OCI-LY7 (cell line): ENCODE measurements at regions not wholly inside any gene's neighbourhood (a gene's known extent, or its start where the extent isn't known, plus 50 kb on each side); places are given as distances from the start of the nearest gene placed in this dataset.

Experiments used
- BruUV-seq: library from RNA; stranded (reverse); fragments of 400-500 nt; replicated peaks from 2 replicates; lab custom pipeline; 2021; lab: Mats Ljungman, UMichigan
- CTCF ChIA-PET: fragments of 300-600 bp; sonication (Branson Sonifier 250); formaldehyde crosslinking; loops from one replicate; lab custom pipeline; 2022; ENCODE audit warnings: antibody characterized with exemption; ENCODE audit not compliant: unreplicated experiment; lab: Charles Lee
- POLR2A ChIA-PET: fragments of 300-600 bp; sonication (Branson Sonifier 250); formaldehyde crosslinking; loops from one replicate; lab custom pipeline; 2022; ENCODE audit warnings: antibody characterized with exemption; lab: Charles Lee
- DNase-seq: peaks from one replicate; pipeline ENCODE4 v3.0.0-alpha.2; 2015; ENCODE audit warnings: low spot score
- H2AFZ ChIP-seq: fragments of 200-600 bp; sonication (generic), shearing (Covaris generic); 2 replicates; pipeline ENCODE4 v1.6.1; 2014; ENCODE audit warnings: mild to moderate bottlenecking, antibody characterized with exemption, low read length, moderate library complexity
- H3K27ac ChIP-seq: fragments of 200-600 bp; sonication (generic); 2 replicates; pipeline ENCODE4 v1.5.1; 2014; ENCODE audit warnings: mixed run types, low read depth, mild to moderate bottlenecking, moderate library complexity, low read length, inconsistent platforms; ENCODE audit not compliant: poor library complexity, severe bottlenecking
- H3K36me3 ChIP-seq: fragments of 200-600 bp; sonication (generic); 2 replicates; pipeline ENCODE4 v1.6.1; 2014; ENCODE audit warnings: mild to moderate bottlenecking, antibody characterized with exemption, low read length, moderate library complexity, mixed read lengths; ENCODE audit not compliant: insufficient read depth
- H3K4me1 ChIP-seq: fragments of 200-600 bp; sonication (generic); 2 replicates; pipeline ENCODE4 v1.5.1; 2014; ENCODE audit warnings: mild to moderate bottlenecking, low read length; ENCODE audit not compliant: insufficient read depth, poor library complexity, severe bottlenecking
- H3K4me2 ChIP-seq: fragments of 200-600 bp; sonication (generic); 2 replicates; pipeline ENCODE4 v1.6.1; 2014; ENCODE audit warnings: mild to moderate bottlenecking, low read length
- H3K4me3 ChIP-seq: fragments of 200-600 bp; sonication (generic); 2 replicates; pipeline ENCODE4 v1.5.1; 2014; ENCODE audit warnings: mild to moderate bottlenecking, low read depth, low read length; ENCODE audit not compliant: poor library complexity, severe bottlenecking
- H3K79me2 ChIP-seq: fragments of 200-600 bp; sonication (generic); 2 replicates; pipeline ENCODE4 v1.6.1; 2016; ENCODE audit warnings: low read depth, mild to moderate bottlenecking, low read length, moderate library complexity, mixed read lengths; ENCODE audit not compliant: insufficient read depth
- H3K9me2 ChIP-seq: fragments of 200-600 bp; sonication (generic); 2 replicates; pipeline ENCODE4 v1.6.1; 2016; ENCODE audit warnings: mild to moderate bottlenecking, low read length, mixed read lengths; ENCODE audit not compliant: insufficient read depth
- H3K9me3 ChIP-seq: fragments of 200-600 bp; sonication (generic); 2 replicates; pipeline ENCODE4 v1.6.1; 2014; ENCODE audit warnings: mild to moderate bottlenecking, mixed run types, low read length, mixed read lengths
- H4K20me1 ChIP-seq: fragments of 200-600 bp; sonication (generic); 2 replicates; pipeline ENCODE4 v1.6.1; 2014; ENCODE audit warnings: mild to moderate bottlenecking, antibody characterized with exemption, low read length, moderate library complexity, mixed read lengths; ENCODE audit not compliant: insufficient read depth
- CTCF ChIP-seq: fragments of 200-600 bp; sonication (generic); conservative IDR thresholded peaks from 2 replicates; pipeline ENCODE4 v1.5.1; 2014; ENCODE audit warnings: mild to moderate bottlenecking, antibody characterized with exemption, low read length, moderate library complexity, mixed read lengths
- EZH2phosphoT487 ChIP-seq: fragments of 200-600 bp; sonication (generic); IDR thresholded peaks from 2 replicates; pipeline ENCODE4 v1.6.1; 2018; ENCODE audit warnings: low read depth, borderline replicate concordance, mild to moderate bottlenecking, mixed run types, antibody characterized with exemption, low read length, moderate library complexity, mixed read lengths
- intact Hi-C: fragments of 100-400 bp; cut with micrococcal nuclease; formaldehyde crosslinking; loops from one replicate; pipeline ENCODE4 v1.10.0; 2022; ENCODE audit not compliant: unreplicated experiment

DNA sequence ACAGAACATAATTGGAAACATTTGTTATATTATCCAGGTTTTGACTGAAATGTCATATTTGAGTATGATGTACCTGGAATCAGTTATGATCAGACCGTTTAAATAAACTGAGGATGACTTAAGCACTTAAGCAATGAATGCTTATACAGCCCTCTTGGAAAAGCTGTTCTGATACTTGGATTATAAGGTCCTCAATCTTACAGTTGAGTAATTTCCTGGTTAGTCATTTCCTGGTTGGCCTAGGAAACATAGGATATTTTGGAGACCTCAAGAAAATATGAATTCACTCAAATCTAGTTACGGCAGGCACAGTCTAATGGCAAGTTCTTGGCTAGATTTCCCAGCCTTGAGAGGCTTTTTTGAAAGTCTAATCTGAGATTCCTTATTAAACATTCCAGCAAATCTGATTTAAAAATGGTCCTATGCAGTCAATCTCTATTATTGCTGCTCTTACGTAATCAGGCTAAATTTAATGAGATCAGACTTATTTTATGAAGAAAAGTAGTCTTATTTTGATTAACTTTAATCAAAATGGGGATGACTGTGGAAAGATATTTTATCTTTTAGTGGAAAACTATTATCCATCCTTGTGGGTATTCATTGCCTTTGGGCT, 447.2 kb downstream of the SNAPC1 start:
- no peaks in the 10 kb centered on the region for H3K9me3 ChIP-seq
- no peak overlapping the region for H3K4me3 ChIP-seq
- ChIA-PET POLR2A (no interaction called here), CTCF (no interaction called here)
- no peaks in the 10 kb centered on the region for H3K4me1 ChIP-seq
- H4K20me1 ChIP-seq = no peaks in the 10 kb centered on the region
- no peaks in the 10 kb centered on the region for H3K36me3 ChIP-seq
- DNase-seq = no peak
- TF ChIP-seq CTCF (no peak), EZH2phosphoT487 (no peak)
- intact Hi-C loops = no loop called here
- no TSS peak for BruUV-seq
- no peak overlapping the region for H3K27ac ChIP-seq
- no peaks in the 10 kb centered on the region for H3K79me2 ChIP-seq
- no peak overlapping the region for H2AFZ ChIP-seq
- H3K9me2 ChIP-seq = no peaks in the 10 kb centered on the region
- H3K4me2 ChIP-seq = no peak overlapping the region

GRCh38 chr14:62213516-62213915, 451.3 kb downstream of the SNAPC1 start:
- no peaks in the 10 kb centered on the region for H3K9me2 ChIP-seq
- H2AFZ ChIP-seq = no peak overlapping the region
- ChIA-PET CTCF (no interaction called here), POLR2A (no interaction called here)
- intact Hi-C loops = no loop called here
- H3K36me3 ChIP-seq = no peaks in the 10 kb centered on the region
- TF ChIP-seq CTCF (no peak), EZH2phosphoT487 (no peak)
- H3K9me3 ChIP-seq = no peaks in the 10 kb centered on the region
- no peaks in the 10 kb centered on the region for H3K4me1 ChIP-seq
- no TSS peak for BruUV-seq
- H3K4me2 ChIP-seq = no peak overlapping the region
- H3K4me3 ChIP-seq = no peak overlapping the region
- no peak for DNase-seq
- H3K79me2 ChIP-seq = no peaks in the 10 kb centered on the region
- H4K20me1 ChIP-seq = no peaks in the 10 kb centered on the region
- H3K27ac ChIP-seq = no peak overlapping the region

GRCh38 chr14:62216121-62216520, 453.9 kb downstream of the SNAPC1 start:
- Histone ChIP-seq H3K4me3 (no peak overlapping the region), H3K79me2 (no peaks in the 10 kb centered on the region), H3K4me2 (no peak overlapping the region), H3K27ac (no peak overlapping the region), H3K4me1 (no peaks in the 10 kb centered on the region), H4K20me1 (no peaks in the 10 kb centered on the region), H2AFZ (no peak overlapping the region), H3K9me2 (no peaks in the 10 kb centered on the region), H3K9me3 (no peaks in the 10 kb centered on the region), H3K36me3 (no peaks in the 10 kb centered on the region)
- intact Hi-C loops = no loop called here
- TF ChIP-seq EZH2phosphoT487 (no peak), CTCF (no peak)
- no TSS peak for BruUV-seq
- POLR2A ChIA-PET = no interaction called here
- no peak for DNase-seq
- CTCF ChIA-PET = no interaction called here
